ENCODE measurements at regions not wholly inside any gene's neighbourhood (a gene's known extent, or its start where the extent isn't known, plus 50 kb on each side); places are given as distances from the start of the nearest gene placed in this dataset.

- no peak for DNase-seq
Measured at GRCh38 chr13:34777089-34777913, 164.8 kb upstream of the NBEA start.

- DNase-seq, result no peak
Measured at GRCh38 chr13:34777914-34778303, 164.2 kb upstream of the NBEA start.

DNA sequence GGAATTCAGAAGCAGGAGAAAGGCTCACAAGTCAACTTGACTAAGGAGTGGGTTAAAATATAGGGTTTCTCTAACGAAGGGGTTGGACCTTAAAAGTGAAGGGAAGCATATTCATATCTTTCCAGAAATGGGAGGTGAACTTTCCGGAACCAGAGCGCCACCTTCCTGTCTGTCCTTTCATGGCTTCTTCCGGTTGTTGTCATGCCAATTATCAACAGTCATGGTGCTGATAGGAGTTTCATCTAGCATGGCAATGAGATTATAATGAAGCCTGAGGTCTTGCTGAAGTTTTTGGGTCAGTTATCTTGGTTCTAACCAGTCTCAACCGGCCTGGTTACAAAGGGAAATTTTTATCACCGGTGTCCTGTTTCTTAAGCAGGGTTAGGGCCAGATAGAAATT is 162.9 kb upstream of the NBEA start:
- no peak for DNase-seq

GRCh38 chr13:34793301-34793700 is 148.8 kb upstream of the NBEA start:
- DNase-seq, result no peak

GRCh38 chr13:34803756-34804155 is 138.3 kb upstream of the NBEA start:
- DNase-seq, result no peak

- no peak for DNase-seq
Measured at GRCh38 chr13:34805347-34805746, 136.7 kb upstream of the NBEA start.

DNA sequence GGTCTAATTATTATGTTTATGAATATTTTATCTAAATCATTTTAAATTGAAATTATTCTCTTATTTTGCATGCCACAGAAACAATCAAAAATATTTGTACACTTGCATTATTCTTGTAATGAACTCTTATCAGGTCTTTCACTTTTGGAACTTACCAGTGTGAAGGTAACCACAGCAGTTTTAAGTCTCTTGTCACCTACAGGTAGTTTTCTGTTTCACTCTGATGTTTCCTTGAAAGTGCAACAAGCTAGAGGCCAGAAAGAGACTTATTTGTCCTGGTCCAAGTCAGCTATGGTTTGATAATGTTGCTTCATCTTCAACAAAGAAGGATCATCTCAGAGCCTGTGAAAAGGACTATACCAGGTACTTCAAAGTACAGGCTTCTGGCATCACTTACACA is 133.4 kb upstream of the NBEA start:
- DNase-seq, result no peak

GRCh38 chr13:34810996-34811395 is 131.1 kb upstream of the NBEA start:
- no peak for DNase-seq

DNA sequence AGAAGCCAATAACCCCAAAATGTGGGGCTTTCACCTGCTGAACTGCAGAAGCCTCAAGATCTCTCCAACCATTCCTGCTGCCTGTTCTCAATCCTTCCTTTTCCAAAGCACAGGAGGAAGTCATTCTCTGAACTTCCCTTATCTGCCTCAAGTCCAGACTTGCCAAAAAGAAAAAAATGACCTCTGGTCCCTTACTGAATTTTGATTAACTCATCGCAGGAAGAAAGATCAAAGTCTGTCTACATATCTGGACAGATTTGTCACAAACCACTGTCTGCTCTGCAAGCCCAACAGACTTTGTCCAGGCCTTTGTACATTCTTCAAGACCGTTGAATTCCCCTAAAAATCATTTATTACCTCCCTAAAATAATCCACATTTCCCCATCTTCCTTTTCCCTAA is 126.5 kb upstream of the NBEA start:
- no peak for DNase-seq

- DNase-seq, result no peak
Measured at GRCh38 chr13:34816245-34816884, 125.7 kb upstream of the NBEA start.

GRCh38 chr13:34816908-34817665 is 125.0 kb upstream of the NBEA start:
- DNase-seq, result no peak

DNA sequence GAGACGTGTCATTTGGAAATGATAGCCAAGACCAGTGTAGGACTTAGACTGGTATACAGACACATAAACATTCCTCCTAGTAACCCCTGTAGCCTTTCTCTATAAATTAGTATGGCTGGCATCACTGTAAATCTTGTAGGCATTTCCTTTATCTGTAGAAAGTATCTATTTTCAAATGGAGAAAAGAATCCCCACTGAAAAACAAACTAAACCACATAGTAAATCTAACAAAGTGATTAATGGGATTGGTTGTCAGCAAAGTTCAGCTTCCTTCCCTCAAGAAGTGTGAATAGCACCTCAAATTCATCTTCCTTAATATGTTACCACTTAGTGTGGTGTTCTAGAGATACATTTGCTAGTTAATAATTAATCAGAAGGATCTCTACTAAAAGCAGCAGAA is 119.4 kb upstream of the NBEA start:
- no peak for DNase-seq

- DNase-seq, result no peak
Measured at GRCh38 chr13:34826432-34826831, 115.6 kb upstream of the NBEA start.

- no peak for DNase-seq
Measured at GRCh38 chr13:34833562-34834182, 108.4 kb upstream of the NBEA start.

GRCh38 chr13:34842466-34842865 is 99.6 kb upstream of the NBEA start:
- no peak for DNase-seq

GRCh38 chr13:34847766-34848165 is 94.3 kb upstream of the NBEA start:
- DNase-seq, result no peak

DNA sequence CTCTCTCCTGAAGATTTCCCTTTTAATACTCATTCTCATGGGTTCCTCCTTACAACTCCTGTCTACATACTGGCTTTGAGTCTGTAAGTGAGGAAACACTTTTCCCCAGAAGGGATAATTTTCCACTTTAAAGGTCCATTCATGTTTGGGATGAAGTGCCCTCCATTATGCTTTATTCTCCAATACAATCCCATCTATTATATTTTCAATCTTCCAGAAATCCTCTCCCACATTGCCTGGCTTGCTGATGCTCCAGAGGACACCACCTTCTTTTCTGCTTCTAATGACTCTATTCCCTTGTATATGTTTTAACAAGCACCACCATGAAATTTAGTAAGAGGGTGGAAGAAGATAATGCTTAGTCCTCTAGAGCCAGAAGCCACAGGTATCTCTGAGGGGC is 92.7 kb upstream of the NBEA start:
- DNase-seq, result no peak

- DNase-seq, result no peak
Measured at GRCh38 chr13:34853161-34853560, 88.9 kb upstream of the NBEA start.

DNA sequence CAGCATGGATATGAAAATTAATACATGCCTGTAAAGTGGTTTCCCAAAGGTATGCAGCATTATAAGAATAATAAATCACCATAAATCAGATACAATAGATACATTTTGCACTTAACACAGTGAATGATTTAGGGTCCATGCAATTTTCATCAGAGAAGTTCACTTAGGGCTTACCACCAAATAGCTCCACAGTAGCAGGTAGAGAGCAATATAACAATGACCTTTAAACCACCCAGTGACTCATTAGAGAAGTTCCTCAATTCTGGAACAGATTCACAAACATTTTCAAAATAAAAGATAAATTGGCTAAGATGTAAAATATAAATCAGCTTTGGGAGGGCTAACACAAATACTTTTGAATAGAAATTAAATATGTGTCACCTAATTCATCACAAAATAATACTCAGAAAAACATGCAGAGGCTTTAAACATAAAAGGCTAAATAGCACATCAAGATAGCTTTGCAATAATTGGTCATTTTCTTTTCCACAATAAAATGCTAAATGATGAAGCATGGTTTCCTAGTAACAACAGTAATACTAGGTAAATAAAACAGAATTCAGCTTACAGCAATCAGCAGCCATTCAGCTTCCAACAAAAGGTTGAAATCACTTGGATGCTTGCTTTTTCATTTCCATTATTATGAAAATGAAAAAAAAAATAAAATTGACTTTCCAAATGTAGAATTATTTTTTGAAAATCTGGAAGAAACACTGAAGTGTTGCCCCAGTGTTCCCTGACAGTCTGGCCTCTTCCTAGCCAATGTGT is 84.3 kb upstream of the NBEA start:
- no peak for DNase-seq

GRCh38 chr13:34862311-34862710 is 79.8 kb upstream of the NBEA start:
- DNase-seq, result no peak

- DNase-seq, result no peak
Measured at GRCh38 chr13:34862716-34863115, 79.4 kb upstream of the NBEA start.

- DNase-seq, result no peak
Measured at GRCh38 chr13:34863360-34864135, 78.5 kb upstream of the NBEA start.

All from NCI-H526 treated with DMSO at 0.1 percent for 48 hours (cell line).